ENCODE measurements at regions not wholly inside any gene's neighbourhood (a gene's known extent, or its start where the extent isn't known, plus 50 kb on each side); places are given as distances from the start of the nearest gene placed in this dataset.

- TF ChIP-seq, protein P1, sequence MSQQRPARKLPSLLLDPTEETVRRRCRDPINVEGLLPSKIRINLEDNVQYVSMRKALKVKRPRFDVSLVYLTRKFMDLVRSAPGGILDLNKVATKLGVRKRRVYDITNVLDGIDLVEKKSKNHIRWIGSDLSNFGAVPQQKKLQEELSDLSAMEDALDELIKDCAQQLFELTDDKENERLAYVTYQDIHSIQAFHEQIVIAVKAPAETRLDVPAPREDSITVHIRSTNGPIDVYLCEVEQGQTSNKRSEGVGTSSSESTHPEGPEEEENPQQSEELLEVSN (IDR thresholded peaks at IDR 0.05), result no peak
- no peak for TF ChIP-seq CBX5 (IDR thresholded peaks at IDR 0.05; ENCODE audit: low read depth, low read length)
- no peak for TF ChIP-seq TCF12 (IDR thresholded peaks at IDR 0.05; ENCODE audit: low read depth, low read length)
- TF ChIP-seq TAF7 (optimal IDR thresholded peaks at IDR 0.05; ENCODE audit: borderline replicate concordance, low read depth, low read length), result no peak
- no peak for TF ChIP-seq POLR2AphosphoS5 (IDR thresholded peaks at IDR 0.05; ENCODE audit: low read depth, low read length)
These were observed 65.7 kb upstream of the CAMK2D start (continued) for GRCh38 chr4:113827285-113827684.

Data from H1 (cell line).